ENCODE measurements at regions not wholly inside any gene's neighbourhood (a gene's known extent, or its start where the extent isn't known, plus 50 kb on each side); places are given as distances from the start of the nearest gene placed in this dataset.
A peak's percentile ranks its signal among the peaks of the same experiment; 100 is the strongest.

GRCh38 chr14:97850886-97851285, 1053.7 kb downstream of the VRK1 start:
- Mint-ChIP-seq H3K27ac (no peak overlapping the region), H3K4me1 (peaks cover 52% of the 10 kb centered on the region), H3K9me3 (no peaks in the 10 kb centered on the region), H3K27me3 (ENCODE audit: low read depth) (no peaks in the 10 kb centered on the region), H3K4me3 (no peak overlapping the region), H3K36me3 (no peaks in the 10 kb centered on the region)
- CTCF ChIA-PET, result interaction anchor here (0.6 kb wide), 1 partner anchor 1108 kb away, joined by 3 read pairs; no protein-coding TSS in a partner anchor
- no peak for TF ChIP-seq CTCF (IDR thresholded peaks at IDR 0.05)
- TF ChIP-seq E2F5 (CRISPR knock-in tag; IDR thresholded peaks at IDR 0.05), result no peak
- TF ChIP-seq HMGXB4 (CRISPR knock-in tag; IDR thresholded peaks at IDR 0.05), result no peak
- no peak for TF ChIP-seq NFATC4 (CRISPR knock-in tag; IDR thresholded peaks at IDR 0.05)
- TF ChIP-seq ZNF671 (CRISPR knock-in tag; IDR thresholded peaks at IDR 0.05), result no peak
- no peak for DNase-seq (ENCODE audit: low spot score)
- no peak for ATAC-seq
- POLR2A ChIA-PET, result no interaction called here

GRCh38 chr14:97851428-97851995, 1054.3 kb downstream of the VRK1 start:
- TF ChIP-seq ETV6 (CRISPR knock-in tag; IDR thresholded peaks at IDR 0.05) (no peak), ARID4B (CRISPR knock-in tag; IDR thresholded peaks at IDR 0.05; ENCODE audit: borderline replicate concordance) (no peak), ZNF671 (CRISPR knock-in tag; IDR thresholded peaks at IDR 0.05) (no peak), NR2C2 (CRISPR knock-in tag; IDR thresholded peaks at IDR 0.05) (no peak), PRRX2 (CRISPR knock-in tag; IDR thresholded peaks at IDR 0.05) (no peak), ZNF138 (CRISPR knock-in tag; conservative IDR thresholded peaks at IDR 0.05) (no peak), RELA (CRISPR knock-in tag; IDR thresholded peaks at IDR 0.05; ENCODE audit: borderline replicate concordance) (no peak), NFE2L1 (CRISPR knock-in tag; IDR thresholded peaks at IDR 0.05) (no peak), CTCF (IDR thresholded peaks at IDR 0.05) (no peak), ZNF317 (CRISPR knock-in tag; IDR thresholded peaks at IDR 0.05; ENCODE audit: borderline replicate concordance, low read depth) (no peak), MAX (CRISPR knock-in tag; IDR thresholded peaks at IDR 0.05) (no peak), GRHL2 (CRISPR knock-in tag; IDR thresholded peaks at IDR 0.05; ENCODE audit: insufficient replicate concordance, severe bottlenecking) (no peak)
- peaks cover 52% of the 10 kb centered on the region for H3K4me1 Mint-ChIP-seq
- H3K27me3 Mint-ChIP-seq (ENCODE audit: low read depth), result no peaks in the 10 kb centered on the region
- H3K9me3 Mint-ChIP-seq, result no peaks in the 10 kb centered on the region
- peak overlapping the region; percentile 45; the same call in 1 of the 2 replicates for H3K27ac Mint-ChIP-seq
- ChIA-PET CTCF (interaction anchor here (0.6 kb wide), 1 partner anchor 1109 kb away, joined by 3 read pairs; no protein-coding TSS in a partner anchor), POLR2A (no interaction called here)
- H3K36me3 Mint-ChIP-seq, result no peaks in the 10 kb centered on the region
- ATAC-seq, result no peak
- no peak for DNase-seq (ENCODE audit: low spot score)
- H3K4me3 Mint-ChIP-seq, result no peak overlapping the region

Measured in WTC11 (cell line).